ENCODE measurements at regions not wholly inside any gene's neighbourhood (a gene's known extent, or its start where the extent isn't known, plus 50 kb on each side); places are given as distances from the start of the nearest gene placed in this dataset.
"Not testable (repeated sequence)": the region's sequence is repeated elsewhere in the genome, so short reads cannot be mapped to it uniquely, and the experiment has no call there.

DNA sequence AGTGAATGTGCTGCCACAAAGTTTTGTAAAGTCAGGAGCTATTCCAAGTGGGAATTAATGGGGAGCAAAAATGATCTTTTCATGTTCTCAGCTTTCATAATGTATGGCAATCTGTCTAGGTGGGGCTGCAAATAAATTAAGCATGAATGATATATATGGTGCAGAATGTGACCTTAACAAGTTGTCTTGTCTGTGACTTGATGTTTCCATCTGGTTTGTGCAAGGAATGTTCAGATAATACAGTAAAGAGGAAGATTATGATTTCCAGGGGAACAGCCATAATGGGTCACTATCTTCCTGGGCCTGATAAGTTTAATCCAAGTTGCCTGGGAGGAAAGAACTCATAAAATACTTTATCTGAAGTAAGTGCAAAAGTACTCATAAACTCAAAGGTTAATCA, 1815.8 kb upstream of the FLRT2 start:
- Histone ChIP-seq H3K4me2 (replicated peaks; ENCODE audit: extremely low read depth, low read length, poor library complexity, severe bottlenecking) (no peak overlapping the region), H2AFZ (ENCODE audit: insufficient read depth, low read depth, low read length, poor library complexity, severe bottlenecking) (no peak overlapping the region), H3K9me3 (replicated peaks in 1 of 2; ENCODE audit: control insufficient read depth in 1 of 2, insufficient read depth in 1 of 2, low read length in 2 of 2) (no peaks in the 10 kb centered on the region), H3K79me2 (ENCODE audit: insufficient read depth, low read length) (no peaks in the 10 kb centered on the region), H3K9ac (ENCODE audit: insufficient read depth, low read length, poor library complexity, severe bottlenecking) (no peak overlapping the region), H3K4me1 (ENCODE audit: control insufficient read depth in 1 of 2, insufficient read depth in 2 of 2, low read length in 2 of 2) (no peaks in the 10 kb centered on the region), H3K27ac (ENCODE audit: low read depth in 1 of 2, low read length in 2 of 2) (no peak overlapping the region), H3K27me3 (ENCODE audit: control insufficient read depth in 2 of 2, insufficient read depth in 2 of 2, low read length in 2 of 2) (no peaks in the 10 kb centered on the region), H4K20me1 (ENCODE audit: insufficient read depth, low read length) (no peaks in the 10 kb centered on the region), H3K4me3 (replicated peaks in 1 of 3; ENCODE audit: low read depth in 2 of 3, low read length in 3 of 3) (no peak overlapping the region), H3K36me3 (replicated peaks in 1 of 2; ENCODE audit: control insufficient read depth in 1 of 2, insufficient read depth in 2 of 2, low read length in 2 of 2) (no peaks in the 10 kb centered on the region)
- TF ChIP-seq, protein P1, sequence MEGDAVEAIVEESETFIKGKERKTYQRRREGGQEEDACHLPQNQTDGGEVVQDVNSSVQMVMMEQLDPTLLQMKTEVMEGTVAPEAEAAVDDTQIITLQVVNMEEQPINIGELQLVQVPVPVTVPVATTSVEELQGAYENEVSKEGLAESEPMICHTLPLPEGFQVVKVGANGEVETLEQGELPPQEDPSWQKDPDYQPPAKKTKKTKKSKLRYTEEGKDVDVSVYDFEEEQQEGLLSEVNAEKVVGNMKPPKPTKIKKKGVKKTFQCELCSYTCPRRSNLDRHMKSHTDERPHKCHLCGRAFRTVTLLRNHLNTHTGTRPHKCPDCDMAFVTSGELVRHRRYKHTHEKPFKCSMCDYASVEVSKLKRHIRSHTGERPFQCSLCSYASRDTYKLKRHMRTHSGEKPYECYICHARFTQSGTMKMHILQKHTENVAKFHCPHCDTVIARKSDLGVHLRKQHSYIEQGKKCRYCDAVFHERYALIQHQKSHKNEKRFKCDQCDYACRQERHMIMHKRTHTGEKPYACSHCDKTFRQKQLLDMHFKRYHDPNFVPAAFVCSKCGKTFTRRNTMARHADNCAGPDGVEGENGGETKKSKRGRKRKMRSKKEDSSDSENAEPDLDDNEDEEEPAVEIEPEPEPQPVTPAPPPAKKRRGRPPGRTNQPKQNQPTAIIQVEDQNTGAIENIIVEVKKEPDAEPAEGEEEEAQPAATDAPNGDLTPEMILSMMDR (IDR thresholded peaks at IDR 0.05), result no peak
- Mint-ChIP-seq H3K4me3 (no peak overlapping the region), H3K36me3 (no peaks in the 10 kb centered on the region), H3K4me1 (no peaks in the 10 kb centered on the region), H3K27ac (no peak overlapping the region), H3K27me3 (ENCODE audit: low read depth in 3 of 3) (no peaks in the 10 kb centered on the region), H3K9me3 (peaks cover 0 to 2% (median 0%) of the 10 kb centered on the region in 7 donors)
- DNase-seq, result no peak
- intact Hi-C loops (cut with micrococcal nuclease), result no loop called here

DNA sequence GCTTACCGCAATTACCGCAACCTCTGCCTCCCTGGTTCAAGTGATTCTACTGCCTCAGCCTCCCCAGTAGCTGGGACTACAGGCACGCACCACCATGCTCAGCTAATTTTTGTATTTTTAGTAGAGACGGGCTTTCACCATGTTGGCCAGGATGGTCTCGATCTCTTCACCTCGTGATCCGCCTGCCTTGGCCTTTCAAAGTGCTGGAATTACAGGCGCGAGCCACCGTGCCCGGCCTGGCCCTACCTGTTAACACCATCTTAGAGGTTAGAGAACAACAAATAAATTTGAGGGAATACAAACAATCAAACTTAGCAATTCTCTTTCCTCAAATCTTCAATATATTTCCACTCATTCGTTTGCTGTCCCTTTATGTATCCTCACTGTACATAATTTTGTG, 1810.5 kb upstream of the FLRT2 start:
- 93% methylated on average over 4 of the region's 12 CpGs for WGBS (ENCODE audit: insufficient coverage)
- H3K9ac ChIP-seq (ENCODE audit: insufficient read depth, low read length, poor library complexity, severe bottlenecking); H3K4me3 Mint-ChIP-seq; H3K27me3 ChIP-seq (ENCODE audit: control insufficient read depth in 2 of 2, insufficient read depth in 2 of 2, low read length in 2 of 2); H3K4me3 ChIP-seq (replicated peaks in 1 of 3; ENCODE audit: low read depth in 2 of 3, low read length in 3 of 3); H3K27ac ChIP-seq (ENCODE audit: low read depth in 1 of 2, low read length in 2 of 2); H3K4me2 ChIP-seq (replicated peaks; ENCODE audit: extremely low read depth, low read length, poor library complexity, severe bottlenecking); H3K36me3 ChIP-seq (replicated peaks in 1 of 2; ENCODE audit: control insufficient read depth in 1 of 2, insufficient read depth in 2 of 2, low read length in 2 of 2); H3K27ac Mint-ChIP-seq; H3K9me3 Mint-ChIP-seq; intact Hi-C loops (cut with micrococcal nuclease); H4K20me1 ChIP-seq (ENCODE audit: insufficient read depth, low read length); H3K36me3 Mint-ChIP-seq; H3K4me1 ChIP-seq (ENCODE audit: control insufficient read depth in 1 of 2, insufficient read depth in 2 of 2, low read length in 2 of 2); H3K9me3 ChIP-seq (replicated peaks in 1 of 2; ENCODE audit: control insufficient read depth in 1 of 2, insufficient read depth in 1 of 2, low read length in 2 of 2); H2AFZ ChIP-seq (ENCODE audit: insufficient read depth, low read depth, low read length, poor library complexity, severe bottlenecking); H3K4me1 Mint-ChIP-seq; H3K27me3 Mint-ChIP-seq (ENCODE audit: low read depth in 3 of 3); DNase-seq; H3K79me2 ChIP-seq (ENCODE audit: insufficient read depth, low read length): not testable (repeated sequence)

All from CD14-positive monocyte (primary cell).